ENCODE measurements at regions not wholly inside any gene's neighbourhood (a gene's known extent, or its start where the extent isn't known, plus 50 kb on each side); places are given as distances from the start of the nearest gene placed in this dataset.

DNA sequence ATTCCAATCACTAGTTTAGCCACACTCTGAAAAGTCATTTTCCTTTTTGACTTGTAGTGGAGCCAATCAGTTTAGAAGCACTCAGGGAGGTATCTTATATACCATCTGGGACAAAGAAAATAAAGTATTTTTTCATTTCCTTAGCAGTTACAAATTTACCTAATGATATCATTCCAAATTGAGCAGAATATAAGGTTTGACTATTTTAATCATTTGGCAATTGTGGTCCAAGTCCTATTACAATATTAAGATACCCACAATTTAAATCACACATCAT, 170.6 kb downstream of the LTN1 start:
- H3K4me3 Mint-ChIP-seq (ENCODE audit: unreplicated experiment) = no peak overlapping the region
- no peaks in the 10 kb centered on the region for H3K9me3 Mint-ChIP-seq (ENCODE audit: unreplicated experiment)
- no peak overlapping the region for H3K27ac Mint-ChIP-seq (ENCODE audit: low read depth, unreplicated experiment)
- DNase-seq (ENCODE audit: unreplicated experiment) = no peak
- POLR2A ChIA-PET = no interaction called here
- CTCF ChIA-PET = no interaction called here
- intact Hi-C loops (cut with micrococcal nuclease) = no loop called here
- no peaks in the 10 kb centered on the region for H3K36me3 Mint-ChIP-seq (ENCODE audit: insufficient read depth, unreplicated experiment)
- H3K4me1 Mint-ChIP-seq (ENCODE audit: insufficient read depth, unreplicated experiment) = no peaks in the 10 kb centered on the region
- no TSS peak for BruUV-seq (replicated peaks)
- H3K27me3 Mint-ChIP-seq (ENCODE audit: insufficient read depth, unreplicated experiment) = no peaks in the 10 kb centered on the region
- TF ChIP-seq, protein P1, sequence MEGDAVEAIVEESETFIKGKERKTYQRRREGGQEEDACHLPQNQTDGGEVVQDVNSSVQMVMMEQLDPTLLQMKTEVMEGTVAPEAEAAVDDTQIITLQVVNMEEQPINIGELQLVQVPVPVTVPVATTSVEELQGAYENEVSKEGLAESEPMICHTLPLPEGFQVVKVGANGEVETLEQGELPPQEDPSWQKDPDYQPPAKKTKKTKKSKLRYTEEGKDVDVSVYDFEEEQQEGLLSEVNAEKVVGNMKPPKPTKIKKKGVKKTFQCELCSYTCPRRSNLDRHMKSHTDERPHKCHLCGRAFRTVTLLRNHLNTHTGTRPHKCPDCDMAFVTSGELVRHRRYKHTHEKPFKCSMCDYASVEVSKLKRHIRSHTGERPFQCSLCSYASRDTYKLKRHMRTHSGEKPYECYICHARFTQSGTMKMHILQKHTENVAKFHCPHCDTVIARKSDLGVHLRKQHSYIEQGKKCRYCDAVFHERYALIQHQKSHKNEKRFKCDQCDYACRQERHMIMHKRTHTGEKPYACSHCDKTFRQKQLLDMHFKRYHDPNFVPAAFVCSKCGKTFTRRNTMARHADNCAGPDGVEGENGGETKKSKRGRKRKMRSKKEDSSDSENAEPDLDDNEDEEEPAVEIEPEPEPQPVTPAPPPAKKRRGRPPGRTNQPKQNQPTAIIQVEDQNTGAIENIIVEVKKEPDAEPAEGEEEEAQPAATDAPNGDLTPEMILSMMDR (IDR thresholded peaks at IDR 0.05; ENCODE audit: unreplicated experiment) = no peak

DNA sequence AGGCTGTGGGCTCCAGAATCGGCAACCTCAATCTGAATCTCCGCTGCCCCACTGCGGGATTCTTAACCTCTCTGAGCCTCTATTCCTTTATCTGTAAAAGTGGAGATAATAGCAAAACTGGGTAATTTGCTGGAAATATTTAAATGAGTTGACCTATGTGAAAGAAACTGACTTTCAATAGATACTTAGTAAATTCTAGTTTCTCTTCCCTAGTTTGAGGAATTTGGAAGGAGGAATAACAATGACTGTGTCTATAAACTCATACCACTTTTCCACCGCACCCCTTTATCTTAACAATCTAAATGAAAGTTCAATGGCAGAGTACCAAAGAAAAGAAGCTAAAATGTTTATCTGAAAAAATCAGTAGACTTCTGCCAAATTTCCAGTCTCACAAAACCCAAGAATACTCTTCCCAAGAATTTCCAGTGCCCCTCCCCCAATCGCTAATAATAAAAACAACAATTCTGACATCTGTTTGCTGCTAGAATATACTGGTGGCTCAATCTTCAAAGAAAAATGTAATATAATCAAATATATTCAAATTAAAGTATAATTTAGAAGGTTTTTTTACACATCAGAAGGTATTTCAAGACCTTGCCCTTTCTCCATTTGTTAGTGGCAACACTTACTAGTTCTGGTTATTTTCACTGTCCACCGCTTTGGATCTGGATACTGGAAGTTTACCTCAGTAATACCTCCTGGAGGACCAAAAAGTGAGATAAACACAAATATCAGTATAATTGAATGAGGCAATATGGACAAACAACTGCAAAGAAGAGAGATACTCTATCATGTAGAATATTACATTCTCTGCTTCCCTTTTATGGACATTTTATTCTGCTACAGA, 171.2 kb downstream of the LTN1 start:
- TF ChIP-seq, protein P1 (IDR thresholded peaks at IDR 0.05; ENCODE audit: unreplicated experiment) = no peak
- no peaks in the 10 kb centered on the region for H3K4me1 Mint-ChIP-seq (ENCODE audit: insufficient read depth, unreplicated experiment)
- intact Hi-C loops (cut with micrococcal nuclease) = no loop called here
- CTCF ChIA-PET = no interaction called here
- POLR2A ChIA-PET = no interaction called here
- no peak for DNase-seq (ENCODE audit: unreplicated experiment)
- no peak overlapping the region for H3K27ac Mint-ChIP-seq (ENCODE audit: low read depth, unreplicated experiment)
- H3K36me3 Mint-ChIP-seq (ENCODE audit: insufficient read depth, unreplicated experiment) = no peaks in the 10 kb centered on the region
- no peaks in the 10 kb centered on the region for H3K27me3 Mint-ChIP-seq (ENCODE audit: insufficient read depth, unreplicated experiment)
- no peaks in the 10 kb centered on the region for H3K9me3 Mint-ChIP-seq (ENCODE audit: unreplicated experiment)
- no peak overlapping the region for H3K4me3 Mint-ChIP-seq (ENCODE audit: unreplicated experiment)
- BruUV-seq (replicated peaks) = no TSS peak

DNA sequence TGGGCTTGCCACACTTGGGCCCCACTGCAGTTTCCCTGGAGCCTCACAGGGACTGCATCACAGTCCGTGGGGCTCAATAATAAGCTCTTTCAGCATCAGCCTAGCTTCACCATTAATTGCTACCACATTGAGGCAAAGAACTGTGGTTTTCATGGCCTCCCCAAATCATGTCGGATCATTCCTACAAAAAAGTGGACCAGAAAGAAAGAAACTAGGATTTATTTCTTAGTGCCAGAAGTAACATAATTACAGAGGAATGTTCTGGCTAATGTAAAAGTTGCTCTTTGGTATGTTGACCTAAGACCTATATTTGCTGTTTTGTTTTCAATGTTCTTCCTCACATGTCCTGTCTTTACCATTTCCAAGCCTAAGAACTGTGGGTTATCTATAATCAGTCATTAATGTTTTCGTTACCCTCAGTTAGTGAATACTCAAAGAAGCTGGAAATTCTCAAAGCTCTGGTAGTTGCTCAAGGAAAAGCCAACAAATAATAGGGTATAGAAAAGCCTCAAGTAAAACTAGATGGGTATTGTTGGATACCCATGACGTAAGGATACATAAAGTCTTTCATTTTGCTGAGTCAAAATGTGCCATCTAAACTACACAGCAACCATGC, 173.9 kb downstream of the LTN1 start:
- POLR2A ChIA-PET = no interaction called here
- no peak for DNase-seq (ENCODE audit: unreplicated experiment)
- Mint-ChIP-seq H3K36me3 (ENCODE audit: insufficient read depth, unreplicated experiment) (no peaks in the 10 kb centered on the region), H3K27ac (ENCODE audit: low read depth, unreplicated experiment) (no peak overlapping the region), H3K9me3 (ENCODE audit: unreplicated experiment) (no peaks in the 10 kb centered on the region), H3K4me3 (ENCODE audit: unreplicated experiment) (no peak overlapping the region), H3K4me1 (ENCODE audit: insufficient read depth, unreplicated experiment) (no peaks in the 10 kb centered on the region), H3K27me3 (ENCODE audit: insufficient read depth, unreplicated experiment) (no peaks in the 10 kb centered on the region)
- TF ChIP-seq, protein P1 (IDR thresholded peaks at IDR 0.05; ENCODE audit: unreplicated experiment) = no peak
- CTCF ChIA-PET = interaction anchor here (0.6 kb wide), 1 partner anchor 834 kb away, joined by 5 read pairs; no protein-coding TSS in a partner anchor
- intact Hi-C loops (cut with micrococcal nuclease) = no loop called here
- no TSS peak for BruUV-seq (replicated peaks)

DNA sequence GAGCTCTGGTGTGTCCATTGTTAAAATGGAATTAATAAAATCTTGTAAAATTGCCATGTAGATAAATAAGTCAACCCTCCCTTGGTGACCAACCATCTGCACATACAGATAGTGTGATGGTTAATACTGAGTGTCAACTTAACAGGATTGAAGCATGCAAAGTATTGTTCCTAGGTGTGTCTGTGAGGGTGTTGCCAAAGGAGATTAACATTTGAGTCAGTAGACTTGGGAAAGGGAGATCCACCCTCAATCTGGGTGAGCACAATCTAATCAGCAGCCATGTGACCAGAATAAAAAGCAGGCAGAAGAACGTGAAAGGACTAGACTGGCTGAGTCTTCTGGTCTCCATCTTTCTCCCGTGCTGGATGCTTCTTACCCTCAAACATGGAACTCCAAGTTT, 174.8 kb downstream of the LTN1 start:
- CTCF ChIA-PET = no interaction called here
- no peak overlapping the region for H3K27ac Mint-ChIP-seq (ENCODE audit: low read depth, unreplicated experiment)

More for the DNA sequence above, 174.8 kb downstream of the LTN1 start:
- no peak for DNase-seq (ENCODE audit: unreplicated experiment)
- TF ChIP-seq, protein P1 (IDR thresholded peaks at IDR 0.05; ENCODE audit: unreplicated experiment) = no peak
- Mint-ChIP-seq H3K4me1 (ENCODE audit: insufficient read depth, unreplicated experiment) (no peaks in the 10 kb centered on the region), H3K9me3 (ENCODE audit: unreplicated experiment) (no peaks in the 10 kb centered on the region), H3K4me3 (ENCODE audit: unreplicated experiment) (no peak overlapping the region), H3K36me3 (ENCODE audit: insufficient read depth, unreplicated experiment) (no peaks in the 10 kb centered on the region), H3K27me3 (ENCODE audit: insufficient read depth, unreplicated experiment) (no peaks in the 10 kb centered on the region)
- intact Hi-C loops (cut with micrococcal nuclease) = no loop called here
- POLR2A ChIA-PET = no interaction called here
- no TSS peak for BruUV-seq (replicated peaks)

Measured in MCF 10A (cell line).